ENCODE measurements at regions not wholly inside any gene's neighbourhood (a gene's known extent, or its start where the extent isn't known, plus 50 kb on each side); places are given as distances from the start of the nearest gene placed in this dataset.

DNA sequence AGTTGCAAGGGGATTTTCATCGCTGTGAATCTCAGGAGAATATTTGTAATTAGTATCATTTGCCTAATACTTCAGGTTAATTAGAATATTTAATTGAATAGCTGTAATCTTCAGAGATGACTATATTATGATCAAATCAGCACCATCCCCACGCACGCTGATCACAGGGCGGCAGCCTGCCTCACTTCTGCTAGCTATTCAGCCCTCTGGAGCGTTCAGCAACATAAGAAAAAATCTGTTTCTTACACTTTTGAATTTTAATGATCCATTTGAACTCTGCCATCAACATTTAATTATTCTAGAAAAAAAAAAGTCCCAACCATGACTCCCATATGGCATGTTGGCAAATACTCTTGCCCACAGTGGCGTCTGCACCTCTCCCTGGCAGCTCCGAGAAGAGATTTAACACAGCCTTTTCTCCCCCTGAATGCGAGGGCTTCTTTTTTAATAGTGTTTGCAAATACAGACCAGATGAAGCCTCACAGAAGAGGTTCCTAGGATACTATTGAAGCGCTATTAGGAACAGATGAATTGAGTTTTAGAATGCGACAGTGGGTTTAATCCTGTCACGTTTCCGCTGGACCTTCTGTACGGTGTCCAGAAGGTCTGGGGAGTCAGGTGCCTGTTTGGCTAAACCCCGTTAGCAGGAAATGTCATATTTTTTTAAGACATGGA lies 731.9 kb upstream of the SALL3 start:
- TF ChIP-seq, protein P1, sequence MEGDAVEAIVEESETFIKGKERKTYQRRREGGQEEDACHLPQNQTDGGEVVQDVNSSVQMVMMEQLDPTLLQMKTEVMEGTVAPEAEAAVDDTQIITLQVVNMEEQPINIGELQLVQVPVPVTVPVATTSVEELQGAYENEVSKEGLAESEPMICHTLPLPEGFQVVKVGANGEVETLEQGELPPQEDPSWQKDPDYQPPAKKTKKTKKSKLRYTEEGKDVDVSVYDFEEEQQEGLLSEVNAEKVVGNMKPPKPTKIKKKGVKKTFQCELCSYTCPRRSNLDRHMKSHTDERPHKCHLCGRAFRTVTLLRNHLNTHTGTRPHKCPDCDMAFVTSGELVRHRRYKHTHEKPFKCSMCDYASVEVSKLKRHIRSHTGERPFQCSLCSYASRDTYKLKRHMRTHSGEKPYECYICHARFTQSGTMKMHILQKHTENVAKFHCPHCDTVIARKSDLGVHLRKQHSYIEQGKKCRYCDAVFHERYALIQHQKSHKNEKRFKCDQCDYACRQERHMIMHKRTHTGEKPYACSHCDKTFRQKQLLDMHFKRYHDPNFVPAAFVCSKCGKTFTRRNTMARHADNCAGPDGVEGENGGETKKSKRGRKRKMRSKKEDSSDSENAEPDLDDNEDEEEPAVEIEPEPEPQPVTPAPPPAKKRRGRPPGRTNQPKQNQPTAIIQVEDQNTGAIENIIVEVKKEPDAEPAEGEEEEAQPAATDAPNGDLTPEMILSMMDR (IDR thresholded peaks at IDR 0.05 in 8 of 11, conservative IDR thresholded peaks at IDR 0.05 in 3 of 11): no peak
- TF ChIP-seq POLR2A (IDR thresholded peaks at IDR 0.05): no peak

Measured in spleen (tissue), 7 donors.